Activated naive CD8-positive, alpha-beta T cell treated with anti-CD3 and anti-CD28 coated beads for 36 hours (primary cell): ENCODE measurements at regions not wholly inside any gene's neighbourhood (a gene's known extent, or its start where the extent isn't known, plus 50 kb on each side); places are given as distances from the start of the nearest gene placed in this dataset.

Experiments
- DNase-seq: peaks from one replicate; pipeline ENCODE4 v3.0.0; 2021
- H3K27ac Mint-ChIP-seq: one replicate; pipeline ENCODE4 v1.8.0; 2022; ENCODE audit warnings: mild to moderate bottlenecking, moderate library complexity, mixed read lengths
- H3K27me3 Mint-ChIP-seq: one replicate; pipeline ENCODE4 v1.8.0; 2022; ENCODE audit warnings: mild to moderate bottlenecking, mixed read lengths
- H3K36me3 Mint-ChIP-seq: one replicate; pipeline ENCODE4 v1.8.0; 2021; ENCODE audit warnings: mild to moderate bottlenecking, mixed read lengths
- H3K4me1 Mint-ChIP-seq: one replicate; pipeline ENCODE4 v1.8.0; 2021; ENCODE audit warnings: mixed read lengths
- H3K4me3 Mint-ChIP-seq: one replicate; pipeline ENCODE4 v1.8.0; 2022; ENCODE audit warnings: mild to moderate bottlenecking, moderate library complexity, mixed read lengths
- H3K9me3 Mint-ChIP-seq: one replicate; pipeline ENCODE4 v1.8.0; 2022; ENCODE audit warnings: mixed read lengths

- Mint-ChIP-seq H3K4me1 (no peaks in the 10 kb centered on the region), H3K27ac (no peak overlapping the region), H3K36me3 (no peaks in the 10 kb centered on the region), H3K4me3 (no peak overlapping the region), H3K9me3 (peaks cover 6% of the 10 kb centered on the region), H3K27me3 (peaks cover 12% of the 10 kb centered on the region)
- no peak for DNase-seq
These were observed 315.0 kb upstream of the SPRY2 start for GRCh38 chr13:80655778-80656511.

GRCh38 chr13:80654638-80655249, 313.8 kb upstream of the SPRY2 start:
- H3K4me3 Mint-ChIP-seq = no peak overlapping the region

GRCh38 chr13:80649274-80649673, 308.3 kb upstream of the SPRY2 start:
- no peak for DNase-seq
- Mint-ChIP-seq H3K9me3 (peaks cover 5% of the 10 kb centered on the region), H3K27me3 (peaks cover 4% of the 10 kb centered on the region)

More at GRCh38 chr13:80654638-80655249, 313.8 kb upstream of the SPRY2 start:
- Mint-ChIP-seq H3K9me3 (peaks cover 8% of the 10 kb centered on the region), H3K27me3 (peaks cover 12% of the 10 kb centered on the region), H3K36me3 (no peaks in the 10 kb centered on the region), H3K27ac (no peak overlapping the region), H3K4me1 (no peaks in the 10 kb centered on the region)
- no peak for DNase-seq

GRCh38 chr13:80642641-80643040, 301.7 kb upstream of the SPRY2 start:
- H3K27me3 Mint-ChIP-seq = no peaks in the 10 kb centered on the region
- no peak overlapping the region for H3K27ac Mint-ChIP-seq
- no peak overlapping the region for H3K4me3 Mint-ChIP-seq
- no peaks in the 10 kb centered on the region for H3K36me3 Mint-ChIP-seq
- DNase-seq = no peak
- H3K9me3 Mint-ChIP-seq = no peaks in the 10 kb centered on the region
- no peaks in the 10 kb centered on the region for H3K4me1 Mint-ChIP-seq

More at GRCh38 chr13:80649274-80649673, 308.3 kb upstream of the SPRY2 start:
- no peaks in the 10 kb centered on the region for H3K4me1 Mint-ChIP-seq
- no peaks in the 10 kb centered on the region for H3K36me3 Mint-ChIP-seq
- no peak overlapping the region for H3K27ac Mint-ChIP-seq
- no peak overlapping the region for H3K4me3 Mint-ChIP-seq

GRCh38 chr13:80633251-80633650, 292.3 kb upstream of the SPRY2 start:
- Mint-ChIP-seq H3K36me3 (no peaks in the 10 kb centered on the region), H3K4me1 (no peaks in the 10 kb centered on the region), H3K27ac (no peak overlapping the region), H3K4me3 (no peak overlapping the region), H3K9me3 (no peaks in the 10 kb centered on the region), H3K27me3 (no peaks in the 10 kb centered on the region)
- no peak for DNase-seq

- no peaks in the 10 kb centered on the region for H3K4me1 Mint-ChIP-seq
- no peak overlapping the region for H3K4me3 Mint-ChIP-seq
- no peak overlapping the region for H3K27ac Mint-ChIP-seq
- no peaks in the 10 kb centered on the region for H3K27me3 Mint-ChIP-seq
- DNase-seq = no peak
- no peaks in the 10 kb centered on the region for H3K9me3 Mint-ChIP-seq
- H3K36me3 Mint-ChIP-seq = no peaks in the 10 kb centered on the region
These were observed 289.8 kb upstream of the SPRY2 start for GRCh38 chr13:80630685-80631121.

- DNase-seq = no peak
These were observed 277.9 kb upstream of the SPRY2 start for GRCh38 chr13:80618781-80619180.

GRCh38 chr13:80612804-80613203, 271.9 kb upstream of the SPRY2 start:
- no peak for DNase-seq
- Mint-ChIP-seq H3K4me3 (no peak overlapping the region), H3K36me3 (no peaks in the 10 kb centered on the region), H3K4me1 (no peaks in the 10 kb centered on the region), H3K27ac (no peak overlapping the region), H3K27me3 (no peaks in the 10 kb centered on the region), H3K9me3 (peaks cover 3% of the 10 kb centered on the region)

More at GRCh38 chr13:80618781-80619180, 277.9 kb upstream of the SPRY2 start:
- no peak overlapping the region for H3K27ac Mint-ChIP-seq
- no peaks in the 10 kb centered on the region for H3K36me3 Mint-ChIP-seq
- H3K4me3 Mint-ChIP-seq = no peak overlapping the region
- no peaks in the 10 kb centered on the region for H3K27me3 Mint-ChIP-seq
- H3K9me3 Mint-ChIP-seq = peaks cover 1% of the 10 kb centered on the region
- H3K4me1 Mint-ChIP-seq = no peaks in the 10 kb centered on the region

- Mint-ChIP-seq H3K4me3 (no peak overlapping the region), H3K27ac (no peak overlapping the region), H3K27me3 (no peaks in the 10 kb centered on the region), H3K9me3 (peaks cover 3% of the 10 kb centered on the region), H3K4me1 (no peaks in the 10 kb centered on the region), H3K36me3 (no peaks in the 10 kb centered on the region)
- DNase-seq = no peak
These were observed 270.4 kb upstream of the SPRY2 start for GRCh38 chr13:80611310-80611709.

- Mint-ChIP-seq H3K27me3 (no peaks in the 10 kb centered on the region), H3K27ac (no peak overlapping the region), H3K36me3 (no peaks in the 10 kb centered on the region), H3K4me3 (no peak overlapping the region), H3K9me3 (peaks cover 3% of the 10 kb centered on the region), H3K4me1 (no peaks in the 10 kb centered on the region)
- DNase-seq = no peak
These were observed 264.8 kb upstream of the SPRY2 start for GRCh38 chr13:80605716-80606115.

GRCh38 chr13:80605011-80605410, 264.1 kb upstream of the SPRY2 start:
- Mint-ChIP-seq H3K4me3 (no peak overlapping the region), H3K4me1 (no peaks in the 10 kb centered on the region), H3K27me3 (no peaks in the 10 kb centered on the region), H3K27ac (no peak overlapping the region), H3K9me3 (peaks cover 3% of the 10 kb centered on the region), H3K36me3 (no peaks in the 10 kb centered on the region)
- DNase-seq = no peak

- Mint-ChIP-seq H3K4me1 (no peaks in the 10 kb centered on the region), H3K9me3 (peaks cover 5% of the 10 kb centered on the region), H3K27me3 (no peaks in the 10 kb centered on the region), H3K36me3 (no peaks in the 10 kb centered on the region), H3K27ac (no peak overlapping the region), H3K4me3 (no peak overlapping the region)
- DNase-seq = no peak
These were observed 263.2 kb upstream of the SPRY2 start for GRCh38 chr13:80604098-80604497.

GRCh38 chr13:80603351-80603750, 262.4 kb upstream of the SPRY2 start:
- no peak overlapping the region for H3K27ac Mint-ChIP-seq
- peaks cover 2% of the 10 kb centered on the region for H3K9me3 Mint-ChIP-seq
- H3K36me3 Mint-ChIP-seq = no peaks in the 10 kb centered on the region
- no peaks in the 10 kb centered on the region for H3K4me1 Mint-ChIP-seq
- H3K4me3 Mint-ChIP-seq = no peak overlapping the region
- no peaks in the 10 kb centered on the region for H3K27me3 Mint-ChIP-seq
- no peak for DNase-seq

GRCh38 chr13:80599765-80600164, 258.8 kb upstream of the SPRY2 start:
- Mint-ChIP-seq H3K36me3 (no peaks in the 10 kb centered on the region), H3K4me3 (no peak overlapping the region), H3K27me3 (no peaks in the 10 kb centered on the region), H3K4me1 (no peaks in the 10 kb centered on the region), H3K9me3 (peaks cover 1% of the 10 kb centered on the region), H3K27ac (no peak overlapping the region)
- no peak for DNase-seq

GRCh38 chr13:80598189-80598588, 257.3 kb upstream of the SPRY2 start:
- no peak for DNase-seq
- no peaks in the 10 kb centered on the region for H3K27me3 Mint-ChIP-seq
- no peak overlapping the region for H3K27ac Mint-ChIP-seq
- no peaks in the 10 kb centered on the region for H3K4me1 Mint-ChIP-seq
- peaks cover 1% of the 10 kb centered on the region for H3K9me3 Mint-ChIP-seq
- no peaks in the 10 kb centered on the region for H3K36me3 Mint-ChIP-seq
- no peak overlapping the region for H3K4me3 Mint-ChIP-seq
